HG02623 (cell line): ENCODE measurements at regions not wholly inside any gene's neighbourhood (a gene's known extent, or its start where the extent isn't known, plus 50 kb on each side); places are given as distances from the start of the nearest gene placed in this dataset.

ENCODE experiments used
- ATAC-seq: cut with Tn5 transposase; IDR thresholded peaks from one replicate; pipeline ENCODE4 v1.9.1; 2021; ENCODE audit warnings: moderate library complexity; ENCODE audit not compliant: unreplicated experiment

- ATAC-seq = no peak
Observed at GRCh38 chr3:194801461-194802432, 116.1 kb downstream of the FAM43A start.

- no peak for ATAC-seq
Observed at GRCh38 chr3:194804796-194805195, 119.1 kb downstream of the FAM43A start.

GRCh38 chr3:194805546-194805945 lies 119.9 kb downstream of the FAM43A start:
- no peak for ATAC-seq

- no peak for ATAC-seq
Observed at GRCh38 chr3:194806991-194807630, 121.4 kb downstream of the FAM43A start.

- ATAC-seq = no peak
Observed at GRCh38 chr3:194808640-194809097, 123.0 kb downstream of the FAM43A start.

- no peak for ATAC-seq
Observed at GRCh38 chr3:194809382-194809781, 123.7 kb downstream of the FAM43A start.

GRCh38 chr3:194810076-194810475 lies 124.4 kb downstream of the FAM43A start:
- no peak for ATAC-seq

GRCh38 chr3:194811118-194811517 lies 125.4 kb downstream of the FAM43A start:
- ATAC-seq = no peak

- no peak for ATAC-seq
Observed at GRCh38 chr3:194812176-194812575, 126.5 kb downstream of the FAM43A start.

GRCh38 chr3:194814878-194815357 lies 129.2 kb downstream of the FAM43A start:
- ATAC-seq = no peak

GRCh38 chr3:194816748-194817591 lies 131.3 kb downstream of the FAM43A start:
- no peak for ATAC-seq

- ATAC-seq = no peak
Observed at GRCh38 chr3:194817592-194817930, 131.9 kb downstream of the FAM43A start.

GRCh38 chr3:194817936-194818335 lies 132.3 kb downstream of the FAM43A start:
- no peak for ATAC-seq

- no peak for ATAC-seq
Observed at GRCh38 chr3:194824100-194824499, 138.4 kb downstream of the FAM43A start.

GRCh38 chr3:194824701-194825111 lies 139.0 kb downstream of the FAM43A start:
- no peak for ATAC-seq

- ATAC-seq = no peak
Observed at GRCh38 chr3:194826594-194826993, 140.9 kb downstream of the FAM43A start.

GRCh38 chr3:194827486-194827885 lies 141.8 kb downstream of the FAM43A start:
- ATAC-seq = no peak

- ATAC-seq = no peak
Observed at GRCh38 chr3:194828116-194828515, 142.4 kb downstream of the FAM43A start.

GRCh38 chr3:194828926-194829325 lies 143.2 kb downstream of the FAM43A start:
- no peak for ATAC-seq

GRCh38 chr3:194830401-194830800 lies 144.7 kb downstream of the FAM43A start:
- ATAC-seq = no peak

GRCh38 chr3:194830978-194831377 lies 145.3 kb downstream of the FAM43A start:
- no peak for ATAC-seq
